Mesenchymal stem cell (in vitro differentiated cells and primary cell): ENCODE measurements at regions not wholly inside any gene's neighbourhood (a gene's known extent, or its start where the extent isn't known, plus 50 kb on each side); places are given as distances from the start of the nearest gene placed in this dataset.

Experiments
- DNase-seq: peaks from one replicate; pipeline ENCODE4 v3.0.0-alpha.2; 2013
- H2AFZ ChIP-seq: one replicate; pipeline ENCODE4 v1.6.1; 2013; ENCODE audit warnings: low read depth, mild to moderate bottlenecking, control low read depth, inconsistent platforms, low read length, moderate library complexity
- H2AK5ac ChIP-seq: 2 replicates; pipeline ENCODE4 v1.6.1; 2013; ENCODE audit warnings: low read length, moderate library complexity, mild to moderate bottlenecking, inconsistent platforms; ENCODE audit not compliant: severe bottlenecking
- H2BK120ac ChIP-seq: one replicate; pipeline ENCODE4 v1.6.1; 2013; ENCODE audit warnings: low read depth, mild to moderate bottlenecking, inconsistent platforms, low read length, moderate library complexity
- H2BK12ac ChIP-seq, 2 experiments: one replicate each; pipeline ENCODE4 v1.6.1; 2013; ENCODE audit warnings: inconsistent platforms in 2 of 2, low read length in 2 of 2, mild to moderate bottlenecking in 2 of 2, moderate library complexity in 2 of 2, control low read depth in 1 of 2
- H2BK15ac ChIP-seq: one replicate; pipeline ENCODE4 v1.6.1; 2013; ENCODE audit warnings: mild to moderate bottlenecking, low read depth, inconsistent platforms; ENCODE audit not compliant: poor library complexity, severe bottlenecking
- H2BK5ac ChIP-seq: 2 replicates; pipeline ENCODE4 v1.6.1; 2013; ENCODE audit warnings: low read depth, mild to moderate bottlenecking, low read length, control low read depth, inconsistent platforms; ENCODE audit not compliant: poor library complexity, severe bottlenecking
- H3K14ac ChIP-seq, 2 experiments: one replicate each; pipeline ENCODE4 v1.6.1; 2013; ENCODE audit warnings: inconsistent platforms in 2 of 2, low read length in 2 of 2, control low read depth in 1 of 2, mild to moderate bottlenecking in 1 of 2, moderate library complexity in 1 of 2
- H3K18ac ChIP-seq, 2 experiments: one replicate each; pipeline ENCODE4 v1.6.1; 2013; ENCODE audit warnings: inconsistent platforms in 2 of 2, low read length in 2 of 2, control low read depth in 1 of 2, low read depth in 1 of 2, mild to moderate bottlenecking in 1 of 2
- H3K23ac ChIP-seq, 2 experiments: one replicate each; pipeline ENCODE4 v1.6.1; 2013; ENCODE audit warnings: inconsistent platforms in 2 of 2, low read length in 2 of 2, mild to moderate bottlenecking in 2 of 2, moderate library complexity in 2 of 2, control low read depth in 1 of 2
- H3K27ac ChIP-seq: 2 replicates; pipeline ENCODE4 v1.5.1; 2013; ENCODE audit warnings: mild to moderate bottlenecking, moderate library complexity, low read length, control low read depth, inconsistent platforms; ENCODE audit not compliant: poor library complexity, severe bottlenecking
- H3K27me3 ChIP-seq, 2 experiments: 2 replicates each; pipeline versions ENCODE4 v1.6.1 to v1.7.0; 2013; ENCODE audit warnings: low read length in 2 of 2, mild to moderate bottlenecking in 2 of 2, moderate library complexity in 2 of 2, control low read depth in 1 of 2, inconsistent platforms in 1 of 2; ENCODE audit not compliant: control insufficient read depth in 1 of 2, insufficient read depth in 1 of 2
- H3K36me3 ChIP-seq, 2 experiments: 2 replicates each; pipeline versions ENCODE4 v1.6.1 to v1.7.0; 2013; ENCODE audit warnings: low read length in 2 of 2, control low read depth in 1 of 2, inconsistent platforms in 1 of 2, low read depth in 1 of 2, mild to moderate bottlenecking in 1 of 2; ENCODE audit not compliant: insufficient read depth in 2 of 2, control insufficient read depth in 1 of 2
- H3K4ac ChIP-seq, 2 experiments: one replicate each; pipeline ENCODE4 v1.6.1; 2013; ENCODE audit warnings: inconsistent platforms in 2 of 2, low read length in 2 of 2, mild to moderate bottlenecking in 2 of 2, moderate library complexity in 2 of 2, control low read depth in 1 of 2, low read depth in 1 of 2
- H3K4me1 ChIP-seq: 2 replicates; pipeline ENCODE4 v1.6.1; 2013; ENCODE audit warnings: low read depth, low read length, control low read depth; ENCODE audit not compliant: control insufficient read depth, insufficient read depth
- H3K4me2 ChIP-seq: 2 replicates; pipeline ENCODE4 v1.6.1; 2013; ENCODE audit warnings: low read length, mild to moderate bottlenecking, inconsistent platforms; ENCODE audit not compliant: poor library complexity, severe bottlenecking
- H3K4me3 ChIP-seq, 2 experiments: 2 replicates each; pipeline versions ENCODE4 v1.5.1 to v1.7.0; 2013; ENCODE audit warnings: low read length in 2 of 2, mild to moderate bottlenecking in 2 of 2, control low read depth in 1 of 2, low read depth in 1 of 2; ENCODE audit not compliant: insufficient read depth in 1 of 2
- H3K79me1 ChIP-seq: replicated peaks from 2 replicates; pipeline ENCODE4 v1.6.1; 2013; ENCODE audit warnings: mild to moderate bottlenecking, control low read depth, low read length, inconsistent platforms; ENCODE audit not compliant: poor library complexity, severe bottlenecking
- H3K9ac ChIP-seq: 2 replicates; pipeline ENCODE4 v1.7.0; 2013; ENCODE audit warnings: mild to moderate bottlenecking, low read length, moderate library complexity
- H3K9me3 ChIP-seq: 2 replicates; pipeline ENCODE4 v1.7.0; 2013; ENCODE audit warnings: mild to moderate bottlenecking, low read length; ENCODE audit not compliant: control insufficient read depth
- H4K8ac ChIP-seq: one replicate; pipeline ENCODE4 v1.6.1; 2013; ENCODE audit warnings: inconsistent platforms, mild to moderate bottlenecking, low read length, moderate library complexity
- H4K91ac ChIP-seq: one replicate; pipeline ENCODE4 v1.6.1; 2013; ENCODE audit warnings: mild to moderate bottlenecking, low read length, inconsistent platforms
- WGBS: methylation state at CpG from one replicate; pipeline ENCODE4 v1.1.7; 2013; ENCODE audit warnings: mixed read lengths; 5-methylcytosine and 5-hydroxymethylcytosine counted together

DNA sequence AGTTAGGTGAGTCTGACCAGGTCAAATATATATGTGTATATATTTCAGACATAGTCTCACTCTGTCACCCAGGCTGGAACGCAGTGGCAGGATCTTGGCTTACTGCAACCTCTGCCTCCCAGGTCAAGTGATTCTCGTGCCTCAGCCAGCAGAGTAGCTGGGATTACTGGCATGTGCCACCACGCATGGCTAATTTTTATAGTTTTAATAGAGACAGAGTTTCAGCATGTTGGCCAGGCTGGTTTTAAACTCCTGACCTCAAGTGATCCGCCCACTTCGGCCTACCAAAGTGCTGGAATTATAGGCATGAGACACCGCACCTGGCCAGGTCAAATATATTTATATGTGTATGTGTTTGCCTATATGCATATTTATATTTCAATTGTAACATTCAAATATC lies 581.5 kb upstream of the B3GALT2 start:
- Histone ChIP-seq H4K91ac (no peak overlapping the region), H3K14ac (no peak overlapping the region), H3K9me3 (no peaks in the 10 kb centered on the region), H3K18ac (no peak overlapping the region), H4K8ac (no peak overlapping the region), H3K79me1 (no peaks in the 10 kb centered on the region), H3K27ac (no peak overlapping the region), H2BK15ac (no peak overlapping the region), H3K4me1 (peaks cover 3% of the 10 kb centered on the region), H3K23ac (no peak overlapping the region), H2BK120ac (no peak overlapping the region), H3K36me3 (no peaks in the 10 kb centered on the region), H2BK12ac (no peak overlapping the region), H3K4ac (no peak overlapping the region), H3K4me2 (no peak overlapping the region), H2AFZ (no peak overlapping the region), H2BK5ac (no peak overlapping the region), H3K9ac (no peak overlapping the region), H3K27me3 (no peaks in the 10 kb centered on the region), H2AK5ac (no peak overlapping the region), H3K4me3 (no peak overlapping the region)
- no peak for DNase-seq
- WGBS, result 89% methylated on average over 4 of the region's 6 CpGs

DNA sequence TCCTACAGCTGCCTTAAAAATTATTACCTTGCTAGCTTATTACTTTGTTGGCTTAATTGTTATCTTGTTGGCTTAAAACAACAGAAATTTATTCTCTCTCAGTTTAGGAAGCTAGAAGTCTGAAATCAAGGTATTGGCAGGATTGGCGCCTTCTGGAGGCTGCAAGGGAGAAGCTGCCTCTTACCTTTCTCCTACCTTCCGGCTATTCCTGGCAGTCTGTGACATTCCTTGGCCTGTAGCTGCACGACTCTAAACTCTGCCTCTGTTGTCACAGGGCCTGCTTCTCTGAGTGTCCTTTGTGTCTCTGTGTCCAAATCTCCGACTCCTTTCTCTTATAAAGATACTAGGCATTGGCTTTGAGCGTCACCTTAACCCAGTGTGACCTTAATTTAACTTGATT lies 579.9 kb upstream of the B3GALT2 start:
- no peak overlapping the region for H3K4me2 ChIP-seq
- H3K27me3 ChIP-seq, result no peaks in the 10 kb centered on the region
- DNase-seq, result no peak
- no peak overlapping the region for H2BK12ac ChIP-seq
- WGBS, result 86% methylated on average over 5 of the region's 5 CpGs
- no peak overlapping the region for H2AFZ ChIP-seq
- H2BK5ac ChIP-seq, result no peak overlapping the region
- no peak overlapping the region for H2AK5ac ChIP-seq
- no peaks in the 10 kb centered on the region for H3K79me1 ChIP-seq
- no peak overlapping the region for H3K4me3 ChIP-seq
- H3K36me3 ChIP-seq, result no peaks in the 10 kb centered on the region
- peak overlapping the region in 1 of 2 experiments; percentile 38 for H3K18ac ChIP-seq
- H3K4me1 ChIP-seq, result peaks cover 3% of the 10 kb centered on the region
- H3K23ac ChIP-seq, result no peak overlapping the region
- no peak overlapping the region for H3K27ac ChIP-seq
- no peak overlapping the region for H3K4ac ChIP-seq
- no peak overlapping the region for H3K9ac ChIP-seq
- H3K14ac ChIP-seq, result no peak overlapping the region
- H4K91ac ChIP-seq, result no peak overlapping the region
- no peaks in the 10 kb centered on the region for H3K9me3 ChIP-seq
- no peak overlapping the region for H4K8ac ChIP-seq
- no peak overlapping the region for H2BK120ac ChIP-seq
- H2BK15ac ChIP-seq, result no peak overlapping the region

GRCh38 chr1:193763266-193763665 lies 576.9 kb upstream of the B3GALT2 start:
- H3K4ac ChIP-seq, result no peak overlapping the region
- no peaks in the 10 kb centered on the region for H3K27me3 ChIP-seq
- H3K18ac ChIP-seq, result no peak overlapping the region

DNA sequence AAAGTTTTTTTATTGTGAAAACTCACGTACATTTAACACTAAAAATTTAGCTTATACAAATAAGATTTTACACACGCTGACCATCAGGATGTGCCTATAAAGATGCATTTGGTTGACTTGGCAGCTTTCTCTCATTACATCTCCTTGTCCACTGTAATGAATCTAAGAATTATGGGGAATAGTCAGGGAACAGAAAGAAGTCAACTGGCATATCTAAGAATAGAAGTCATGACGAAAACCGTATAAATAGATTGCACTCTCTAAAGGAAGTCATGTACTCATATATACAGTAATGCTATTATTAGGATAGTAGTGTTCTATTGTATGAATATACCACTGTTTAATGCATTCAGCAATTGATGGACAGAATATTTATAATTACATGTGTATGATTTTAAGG lies 575.8 kb upstream of the B3GALT2 start:
- Histone ChIP-seq H4K91ac (no peak overlapping the region), H3K79me1 (no peaks in the 10 kb centered on the region), H3K4me3 (no peak overlapping the region), H2BK5ac (no peak overlapping the region), H3K14ac (no peak overlapping the region), H2BK15ac (no peak overlapping the region), H4K8ac (no peak overlapping the region), H3K4me1 (no peaks in the 10 kb centered on the region), H3K4ac (no peak overlapping the region), H3K9me3 (no peaks in the 10 kb centered on the region), H3K18ac (no peak overlapping the region), H3K27me3 (no peaks in the 10 kb centered on the region), H3K9ac (no peak overlapping the region), H3K27ac (no peak overlapping the region), H2BK12ac (no peak overlapping the region), H3K23ac (no peak overlapping the region), H3K36me3 (no peaks in the 10 kb centered on the region), H2BK120ac (no peak overlapping the region), H2AFZ (no peak overlapping the region), H2AK5ac (no peak overlapping the region), H3K4me2 (no peak overlapping the region)
- no CpG with 5 or more reads among the region's 4 CpGs for WGBS
- DNase-seq, result no peak

More at GRCh38 chr1:193763266-193763665, 576.9 kb upstream of the B3GALT2 start:
- peak overlapping the region; percentile 22 for H3K4me2 ChIP-seq
- no peak overlapping the region for H3K4me3 ChIP-seq
- no peak overlapping the region for H2BK15ac ChIP-seq
- no peak overlapping the region for H3K23ac ChIP-seq
- no peaks in the 10 kb centered on the region for H3K36me3 ChIP-seq
- H3K9me3 ChIP-seq, result no peaks in the 10 kb centered on the region
- H3K27ac ChIP-seq, result no peak overlapping the region
- no peak overlapping the region for H4K91ac ChIP-seq
- no peak overlapping the region for H3K9ac ChIP-seq
- H3K79me1 ChIP-seq, result no peaks in the 10 kb centered on the region
- H4K8ac ChIP-seq, result no peak overlapping the region
- DNase-seq, result no peak
- no peak overlapping the region for H2AK5ac ChIP-seq
- H2BK120ac ChIP-seq, result no peak overlapping the region
- no peak overlapping the region for H3K14ac ChIP-seq
- peaks cover 3% of the 10 kb centered on the region for H3K4me1 ChIP-seq
- no peak overlapping the region for H2AFZ ChIP-seq
- 98% methylated on average over 2 of the region's 3 CpGs for WGBS
- H2BK5ac ChIP-seq, result no peak overlapping the region
- H2BK12ac ChIP-seq, result no peak overlapping the region
